ENCODE measurements at regions not wholly inside any gene's neighbourhood (a gene's known extent, or its start where the extent isn't known, plus 50 kb on each side); places are given as distances from the start of the nearest gene placed in this dataset.
"Not testable (repeated sequence)": the region's sequence is repeated elsewhere in the genome, so short reads cannot be mapped to it uniquely, and the experiment has no call there.

GRCh38 chr3:8276056-8276455 is 225.6 kb upstream of the LMCD1 start:
- DNase-seq, result no peak

- no peak for DNase-seq
Observed at GRCh38 chr3:8276506-8276905, 225.1 kb upstream of the LMCD1 start.

- no peak for DNase-seq
Observed at GRCh38 chr3:8278448-8278847, 223.2 kb upstream of the LMCD1 start.

- no peak for DNase-seq
Observed at GRCh38 chr3:8279476-8279875, 222.1 kb upstream of the LMCD1 start.

- no peak for DNase-seq
Observed at GRCh38 chr3:8279886-8280550, 221.6 kb upstream of the LMCD1 start.

GRCh38 chr3:8282541-8283165 is 219.0 kb upstream of the LMCD1 start:
- DNase-seq, result no peak

- DNase-seq, result no peak
Observed at GRCh38 chr3:8283193-8283592, 218.4 kb upstream of the LMCD1 start.

- DNase-seq, result no peak
Observed at GRCh38 chr3:8286086-8286485, 215.5 kb upstream of the LMCD1 start.

- no peak for DNase-seq
Observed at GRCh38 chr3:8286749-8287148, 214.9 kb upstream of the LMCD1 start.

GRCh38 chr3:8290611-8291010 is 211.0 kb upstream of the LMCD1 start:
- no peak for DNase-seq

GRCh38 chr3:8296461-8296860 is 205.2 kb upstream of the LMCD1 start:
- no peak for DNase-seq

- DNase-seq, result no peak
Observed at GRCh38 chr3:8298021-8298954, 203.3 kb upstream of the LMCD1 start.

GRCh38 chr3:8301977-8302735 is 199.5 kb upstream of the LMCD1 start:
- DNase-seq, result no peak

- no peak for DNase-seq
Observed at GRCh38 chr3:8303466-8303865, 198.2 kb upstream of the LMCD1 start.

- no peak for DNase-seq
Observed at GRCh38 chr3:8305371-8305770, 196.3 kb upstream of the LMCD1 start.

GRCh38 chr3:8307545-8308110 is 194.0 kb upstream of the LMCD1 start:
- DNase-seq, result no peak

- no peak for DNase-seq
Observed at GRCh38 chr3:8311321-8311720, 190.3 kb upstream of the LMCD1 start.

GRCh38 chr3:8312685-8313084 is 188.9 kb upstream of the LMCD1 start:
- no peak for DNase-seq

GRCh38 chr3:8313560-8314267 is 187.9 kb upstream of the LMCD1 start:
- no peak for DNase-seq

GRCh38 chr3:8315526-8315925 is 186.1 kb upstream of the LMCD1 start:
- DNase-seq, result not testable (repeated sequence)

GRCh38 chr3:8317661-8318649 is 183.7 kb upstream of the LMCD1 start:
- DNase-seq, result no peak
